ENCODE measurements at regions not wholly inside any gene's neighbourhood (a gene's known extent, or its start where the extent isn't known, plus 50 kb on each side); places are given as distances from the start of the nearest gene placed in this dataset.

- H3K4me1 ChIP-seq (ENCODE audit: insufficient read depth, low read length), result peaks cover 27% of the 10 kb centered on the region
- ATAC-seq (ENCODE audit: insufficient read depth, low read depth) (peak; percentile 91), DNase-seq (peak; percentile 32)
- TF ChIP-seq EZH2 (IDR thresholded peaks at IDR 0.05; ENCODE audit: borderline replicate concordance, low read depth, low read length, severe bottlenecking) (no peak), CTCF (IDR thresholded peaks at IDR 0.05; ENCODE audit: borderline replicate concordance, extremely low read depth, low read length, poor library complexity, severe bottlenecking) (peak; percentile 63)
- peaks cover 6% of the 10 kb centered on the region; the same call in 1 of the 2 replicates for H3K36me3 ChIP-seq (ENCODE audit: insufficient read depth, low read length)
- H3K4me2 ChIP-seq (ENCODE audit: insufficient read depth, low read length), result peak overlapping the region; percentile 25; the same call in 1 of the 2 replicates
- peak overlapping the region; percentile 66 for H3K27ac ChIP-seq (ENCODE audit: low read length)
- H3K9me3 ChIP-seq (ENCODE audit: insufficient read depth, low read length, severe bottlenecking), result peaks cover 13% of the 10 kb centered on the region
- no peak overlapping the region for H3K4me3 ChIP-seq (ENCODE audit: low read depth in 1 of 2, low read length in 2 of 2)
- H4K20me1 ChIP-seq (ENCODE audit: insufficient read depth, low read length), result no peaks in the 10 kb centered on the region
- H3K9ac ChIP-seq (ENCODE audit: low read depth, low read length), result peak overlapping the region; percentile 31; the same call in 1 of the 2 replicates
- H2AFZ ChIP-seq (ENCODE audit: low read depth, low read length), result 0 out of 2 replicates have a peak overlapping the region, but pooled peaks have one; percentile 25
- H3K79me2 ChIP-seq (ENCODE audit: insufficient read depth, low read length), result no peaks in the 10 kb centered on the region
- H3K27me3 ChIP-seq (ENCODE audit: insufficient read depth, low read length, poor library complexity), result no peaks in the 10 kb centered on the region
Observed at GRCh38 chr4:129672941-129673340, 577.0 kb downstream of the C4orf33 start.

- Histone ChIP-seq H3K27ac (ENCODE audit: low read length) (no peak overlapping the region), H3K4me3 (ENCODE audit: low read depth in 1 of 2, low read length in 2 of 2) (no peak overlapping the region), H3K36me3 (ENCODE audit: insufficient read depth, low read length) (peaks cover 6% of the 10 kb centered on the region; the same call in 1 of the 2 replicates), H3K9me3 (ENCODE audit: insufficient read depth, low read length, severe bottlenecking) (peaks cover 19% of the 10 kb centered on the region), H4K20me1 (ENCODE audit: insufficient read depth, low read length) (no peaks in the 10 kb centered on the region), H2AFZ (ENCODE audit: low read depth, low read length) (no peak overlapping the region), H3K79me2 (ENCODE audit: insufficient read depth, low read length) (no peaks in the 10 kb centered on the region), H3K4me2 (ENCODE audit: insufficient read depth, low read length) (no peak overlapping the region), H3K9ac (ENCODE audit: low read depth, low read length) (no peak overlapping the region), H3K4me1 (ENCODE audit: insufficient read depth, low read length) (peaks cover 27% of the 10 kb centered on the region), H3K27me3 (ENCODE audit: insufficient read depth, low read length, poor library complexity) (no peaks in the 10 kb centered on the region)
- TF ChIP-seq CTCF (IDR thresholded peaks at IDR 0.05; ENCODE audit: borderline replicate concordance, extremely low read depth, low read length, poor library complexity, severe bottlenecking), result no peak
- TF ChIP-seq EZH2 (IDR thresholded peaks at IDR 0.05; ENCODE audit: borderline replicate concordance, low read depth, low read length, severe bottlenecking), result no peak
- ATAC-seq (ENCODE audit: insufficient read depth, low read depth) (no peak), DNase-seq (no peak)
Observed at GRCh38 chr4:129675036-129675435, 579.1 kb downstream of the C4orf33 start.

GRCh38 chr4:129676934-129677333, 581.0 kb downstream of the C4orf33 start:
- Histone ChIP-seq H3K4me2 (ENCODE audit: insufficient read depth, low read length) (no peak overlapping the region), H3K9me3 (ENCODE audit: insufficient read depth, low read length, severe bottlenecking) (peaks cover 19% of the 10 kb centered on the region), H2AFZ (ENCODE audit: low read depth, low read length) (no peak overlapping the region), H3K27ac (ENCODE audit: low read length) (no peak overlapping the region), H3K4me1 (ENCODE audit: insufficient read depth, low read length) (peaks cover 38% of the 10 kb centered on the region), H3K27me3 (ENCODE audit: insufficient read depth, low read length, poor library complexity) (no peaks in the 10 kb centered on the region), H3K4me3 (ENCODE audit: low read depth in 1 of 2, low read length in 2 of 2) (no peak overlapping the region), H3K9ac (ENCODE audit: low read depth, low read length) (no peak overlapping the region), H4K20me1 (ENCODE audit: insufficient read depth, low read length) (no peaks in the 10 kb centered on the region), H3K79me2 (ENCODE audit: insufficient read depth, low read length) (no peaks in the 10 kb centered on the region), H3K36me3 (ENCODE audit: insufficient read depth, low read length) (peaks cover 6% of the 10 kb centered on the region; the same call in 1 of the 2 replicates)
- ATAC-seq (ENCODE audit: insufficient read depth, low read depth) (no peak), DNase-seq (no peak)
- TF ChIP-seq EZH2 (IDR thresholded peaks at IDR 0.05; ENCODE audit: borderline replicate concordance, low read depth, low read length, severe bottlenecking) (no peak), CTCF (IDR thresholded peaks at IDR 0.05; ENCODE audit: borderline replicate concordance, extremely low read depth, low read length, poor library complexity, severe bottlenecking) (no peak)

Measured in DND-41 (cell line).